PFSK-1 (cell line): ENCODE measurements at regions not wholly inside any gene's neighbourhood (a gene's known extent, or its start where the extent isn't known, plus 50 kb on each side); places are given as distances from the start of the nearest gene placed in this dataset.

ENCODE experiments used
- POLR2AphosphoS5 ChIP-seq: IDR thresholded peaks from 2 replicates; pipeline ENCODE4 v1.6.1; 2012; ENCODE audit warnings: low read depth, mild to moderate bottlenecking, control low read depth, low read length, moderate library complexity
- REST ChIP-seq, 2 experiments: IDR thresholded peaks; 2 replicates each; pipeline versions ENCODE4 v1.6.1 to v1.8.0; 2011 to 2012; ENCODE audit warnings: low read depth in 2 of 2, low read length in 2 of 2, control low read depth in 1 of 2, inconsistent platforms in 1 of 2, mild to moderate bottlenecking in 1 of 2, moderate library complexity in 1 of 2; ENCODE audit not compliant: insufficient read depth in 1 of 2
- SIN3A ChIP-seq: IDR thresholded peaks from 2 replicates; pipeline ENCODE4 v1.6.1; 2012; ENCODE audit warnings: mild to moderate bottlenecking, low read length, moderate library complexity, borderline replicate concordance; ENCODE audit not compliant: insufficient read depth

GRCh38 chrX:45537936-45538335, 337.3 kb upstream of the DIPK2B start:
- TF ChIP-seq POLR2AphosphoS5 (no peak), REST (IDR thresholded peaks at IDR 0.05; ENCODE audit: insufficient read depth in 1 of 2, low read depth in 2 of 2, low read length in 2 of 2) (no peak), SIN3A (no peak)
